Urinary bladder (tissue), 3 donors: ENCODE measurements at regions not wholly inside any gene's neighbourhood (a gene's known extent, or its start where the extent isn't known, plus 50 kb on each side); places are given as distances from the start of the nearest gene placed in this dataset.

Experiments
- DNase-seq: peaks from one replicate; pipeline ENCODE4 v3.0.0-alpha.2; 2015; ENCODE audit errors: extremely low spot score
- H3K27ac ChIP-seq: one replicate; pipeline ENCODE4 v1.5.1; 2013; ENCODE audit warnings: low read depth, mild to moderate bottlenecking, moderate library complexity
- H3K36me3 ChIP-seq: one replicate; pipeline ENCODE4 v1.6.1; 2013; ENCODE audit warnings: mild to moderate bottlenecking, moderate library complexity; ENCODE audit not compliant: insufficient read depth
- H3K4me1 ChIP-seq: one replicate; pipeline ENCODE4 v1.6.1; 2013; ENCODE audit warnings: mild to moderate bottlenecking, moderate library complexity; ENCODE audit not compliant: insufficient read depth
- H3K4me3 ChIP-seq: one replicate; pipeline ENCODE4 v1.5.1; 2013; ENCODE audit warnings: low read depth, low read length
- WGBS: extraction: QIAGEN DNeasy Blood & Tissue Kit; methylation state at CpG from one replicate; pipeline ENCODE4 v1.1.7; 2013; 5-methylcytosine and 5-hydroxymethylcytosine counted together
- donor health status: healthy with polysubstance abuse.
- donor health status: healthy.

DNA sequence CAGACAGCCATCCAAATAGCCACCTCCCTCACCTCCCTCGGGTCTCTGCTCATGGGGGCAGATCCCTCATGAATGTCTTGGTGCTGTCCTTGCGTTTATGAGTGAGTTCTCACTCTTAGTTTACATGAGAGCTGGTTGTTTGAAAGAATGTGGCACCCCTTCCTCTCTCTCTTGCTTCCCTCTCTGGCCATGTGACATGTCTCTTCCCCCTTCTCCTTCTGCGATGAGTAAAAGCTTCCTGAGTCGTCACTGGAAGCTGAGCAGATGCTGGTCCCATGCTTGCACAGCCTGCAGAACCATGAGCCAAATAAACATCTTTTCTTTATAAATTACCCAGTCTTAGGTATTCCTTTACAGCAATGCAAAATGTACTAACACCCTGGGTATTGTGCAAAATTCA, 208.7 kb downstream of the LACC1 start:
- Histone ChIP-seq H3K27ac (no peak overlapping the region), H3K4me3 (no peak overlapping the region), H3K36me3 (no peaks in the 10 kb centered on the region), H3K4me1 (no peaks in the 10 kb centered on the region)
- 73% methylated on average over 4 of the region's 4 CpGs for WGBS
- no peak for DNase-seq

DNA sequence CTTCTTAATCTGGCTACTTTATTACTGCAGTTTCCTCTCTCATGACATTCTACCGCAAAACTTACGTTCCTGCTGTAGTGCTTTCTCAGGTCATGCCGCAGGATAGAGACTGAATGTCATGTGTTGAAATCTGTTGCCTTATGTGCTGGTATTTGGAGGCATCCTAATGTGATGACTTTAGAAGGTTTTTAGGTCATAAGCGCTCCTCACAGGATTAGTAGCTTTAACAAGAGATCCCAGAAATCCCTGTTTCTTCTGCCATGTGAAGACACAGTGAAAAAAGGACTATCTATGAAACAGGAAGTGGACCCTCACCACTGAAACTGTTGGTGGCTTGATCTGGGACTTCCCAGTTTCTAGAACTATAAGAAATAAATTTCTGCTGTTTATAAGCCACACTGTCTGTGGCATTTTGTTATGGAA, 209.3 kb downstream of the LACC1 start:
- no peak for DNase-seq
- 87% methylated on average over 4 of the region's 4 CpGs for WGBS
- no peak overlapping the region for H3K4me3 ChIP-seq
- no peaks in the 10 kb centered on the region for H3K4me1 ChIP-seq
- no peaks in the 10 kb centered on the region for H3K36me3 ChIP-seq
- no peak overlapping the region for H3K27ac ChIP-seq

DNA sequence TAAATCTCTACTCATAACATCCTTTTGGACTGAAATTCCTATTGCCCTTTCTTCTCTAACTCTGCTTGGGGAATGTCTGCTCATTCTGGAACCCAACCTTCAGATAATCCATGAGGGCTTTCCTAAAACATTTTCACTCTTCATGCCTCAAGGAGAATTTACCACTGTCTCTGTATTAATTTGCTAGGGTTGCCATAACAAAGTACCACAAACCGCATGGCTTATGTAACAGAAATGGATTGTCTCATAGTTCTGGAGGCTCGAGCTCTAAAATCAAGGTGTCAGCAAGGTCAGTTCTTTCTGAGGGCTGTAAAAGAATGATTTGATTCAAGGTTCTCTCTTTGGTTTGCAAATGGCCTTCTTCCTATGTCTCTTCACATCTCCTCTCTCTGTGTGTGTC, 209.7 kb downstream of the LACC1 start:
- no peaks in the 10 kb centered on the region for H3K36me3 ChIP-seq
- 64% methylated on average over 2 of the region's 2 CpGs for WGBS
- no peak overlapping the region for H3K27ac ChIP-seq
- no peak overlapping the region for H3K4me3 ChIP-seq
- no peaks in the 10 kb centered on the region for H3K4me1 ChIP-seq
- DNase-seq, result no peak

DNA sequence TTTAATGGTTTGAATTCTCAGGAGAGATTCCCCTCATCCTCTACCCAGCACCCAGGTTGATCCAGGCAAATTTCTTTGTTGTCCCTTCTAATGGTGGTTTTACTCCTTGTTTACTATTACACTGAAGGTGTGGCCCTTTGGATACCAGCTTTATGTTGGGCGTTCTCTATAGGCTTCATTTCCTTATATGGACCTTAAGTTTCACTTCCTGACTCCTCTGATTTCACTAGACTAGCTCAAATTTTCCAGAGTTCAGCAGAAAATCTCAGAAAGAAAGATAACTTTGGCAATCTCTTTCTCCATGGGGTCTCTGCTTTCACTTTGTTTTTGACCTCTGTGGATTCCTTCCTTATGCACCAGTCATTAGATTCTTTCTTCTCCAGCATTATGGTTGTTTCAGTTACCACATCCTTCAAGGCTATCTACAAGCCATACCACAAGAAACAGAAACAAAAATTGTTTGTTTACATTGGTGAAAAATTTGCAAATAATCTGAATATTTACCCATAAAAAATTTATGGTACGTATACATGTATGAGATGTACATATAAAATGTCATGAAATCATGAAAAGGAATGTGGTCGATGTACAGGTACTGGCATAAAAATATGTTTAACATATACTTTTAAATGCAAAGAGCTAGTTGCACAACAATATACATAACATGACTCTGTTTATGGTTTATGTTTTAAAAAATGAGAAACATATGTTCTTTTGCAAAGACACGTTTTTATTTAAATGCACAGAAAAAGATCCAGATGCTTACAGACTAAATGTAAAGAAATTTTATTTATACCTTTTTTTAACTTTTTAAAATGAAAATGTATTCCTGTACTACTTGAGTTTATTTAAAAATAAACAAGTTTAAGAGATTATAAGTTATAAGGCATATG, 212.6 kb downstream of the LACC1 start:
- no peaks in the 10 kb centered on the region for H3K36me3 ChIP-seq
- H3K4me3 ChIP-seq, result no peak overlapping the region
- DNase-seq, result no peak
- no peak overlapping the region for H3K27ac ChIP-seq
- WGBS, result 79% methylated on average over 4 of the region's 4 CpGs
- no peaks in the 10 kb centered on the region for H3K4me1 ChIP-seq

DNA sequence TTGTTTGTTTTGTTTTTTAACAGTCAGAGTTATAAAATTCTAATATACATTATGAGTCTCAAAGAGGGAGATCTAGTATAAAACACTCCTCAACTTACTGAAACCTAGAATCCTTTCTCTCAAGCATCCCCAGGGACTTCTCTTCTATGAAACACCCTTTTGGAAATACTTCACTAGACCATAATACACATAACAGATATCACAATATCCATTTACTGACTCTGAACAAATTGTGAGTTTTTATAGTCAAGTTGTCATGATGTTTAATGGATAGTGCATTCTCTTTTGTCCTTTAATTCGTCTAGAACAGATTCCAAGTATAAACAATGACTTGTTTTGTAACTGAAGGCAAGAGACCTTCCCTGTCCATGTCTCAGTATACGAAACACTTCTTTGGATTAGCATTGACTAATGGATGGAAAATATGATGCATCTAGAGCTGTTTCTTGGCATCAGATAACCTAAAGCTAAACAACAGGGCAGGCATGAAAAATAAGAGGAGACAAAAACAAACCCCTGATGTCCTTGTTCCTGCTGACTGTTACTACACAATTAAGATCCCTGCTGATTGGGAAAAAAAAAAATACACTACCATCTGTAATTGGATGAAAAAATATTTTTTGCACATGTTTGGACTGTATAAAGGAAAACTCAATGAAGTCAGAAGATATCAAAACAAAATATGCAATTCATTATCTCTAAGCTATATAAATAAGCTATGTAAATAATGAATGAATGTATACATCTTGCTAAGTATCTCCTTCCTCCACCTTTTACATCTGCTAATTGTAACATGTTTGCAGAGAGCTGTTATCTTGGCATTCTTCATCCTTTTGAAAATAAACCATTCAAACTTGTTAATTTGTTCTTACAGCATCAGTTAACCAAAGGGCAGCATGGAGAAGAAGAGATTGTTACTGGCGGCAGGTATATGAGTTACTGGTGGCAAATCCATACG, 214.2 kb downstream of the LACC1 start:
- H3K4me3 ChIP-seq, result no peak overlapping the region
- no peaks in the 10 kb centered on the region for H3K4me1 ChIP-seq
- WGBS, result 47% methylated on average over 4 of the region's 4 CpGs
- no peaks in the 10 kb centered on the region for H3K36me3 ChIP-seq
- H3K27ac ChIP-seq, result no peak overlapping the region
- no peak for DNase-seq

DNA sequence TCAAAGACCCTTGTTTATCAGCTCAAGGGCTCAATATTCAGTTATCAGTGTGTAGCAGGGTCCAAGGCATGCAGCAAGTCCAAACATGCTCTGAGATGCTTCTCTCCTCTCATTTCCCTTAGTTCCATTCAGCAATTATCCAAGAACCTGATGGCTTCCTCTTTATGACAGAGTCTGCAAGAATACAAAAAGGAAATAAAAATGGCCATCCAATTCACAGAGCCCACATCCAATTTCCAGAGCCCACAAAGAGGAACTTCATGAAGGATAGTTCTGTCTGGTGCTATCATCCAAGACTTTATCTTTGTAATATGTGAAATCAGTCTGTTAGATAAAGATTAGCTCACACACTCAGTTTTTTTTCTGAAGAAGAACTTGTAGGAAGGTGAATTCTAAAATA, 217.2 kb downstream of the LACC1 start:
- DNase-seq, result no peak
- no peaks in the 10 kb centered on the region for H3K4me1 ChIP-seq
- no peaks in the 10 kb centered on the region for H3K36me3 ChIP-seq
- H3K27ac ChIP-seq, result no peak overlapping the region
- no peak overlapping the region for H3K4me3 ChIP-seq

DNA sequence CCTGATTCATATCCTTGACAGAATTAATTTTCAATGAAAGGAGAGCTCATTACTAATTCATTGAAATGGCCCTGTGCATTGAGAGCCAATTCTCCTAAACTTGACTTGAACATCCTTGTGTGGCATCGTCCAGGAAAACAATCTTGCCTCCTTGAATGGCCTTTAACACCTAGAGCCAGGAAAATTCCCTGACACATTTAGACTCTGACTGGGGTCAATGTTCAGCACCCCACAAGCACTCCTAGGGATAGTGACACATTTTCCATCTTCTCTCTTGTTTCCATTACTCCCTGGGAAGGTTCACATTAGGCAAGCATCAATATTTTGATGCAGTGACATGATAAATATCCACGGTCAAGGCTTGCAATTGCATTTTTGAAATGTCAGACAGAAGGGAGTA, 218.9 kb downstream of the LACC1 start:
- no peak overlapping the region for H3K27ac ChIP-seq
- 92% methylated on average over 2 of the region's 2 CpGs for WGBS
- no peak overlapping the region for H3K4me3 ChIP-seq
- H3K36me3 ChIP-seq, result no peaks in the 10 kb centered on the region
- DNase-seq, result no peak
- H3K4me1 ChIP-seq, result no peaks in the 10 kb centered on the region

DNA sequence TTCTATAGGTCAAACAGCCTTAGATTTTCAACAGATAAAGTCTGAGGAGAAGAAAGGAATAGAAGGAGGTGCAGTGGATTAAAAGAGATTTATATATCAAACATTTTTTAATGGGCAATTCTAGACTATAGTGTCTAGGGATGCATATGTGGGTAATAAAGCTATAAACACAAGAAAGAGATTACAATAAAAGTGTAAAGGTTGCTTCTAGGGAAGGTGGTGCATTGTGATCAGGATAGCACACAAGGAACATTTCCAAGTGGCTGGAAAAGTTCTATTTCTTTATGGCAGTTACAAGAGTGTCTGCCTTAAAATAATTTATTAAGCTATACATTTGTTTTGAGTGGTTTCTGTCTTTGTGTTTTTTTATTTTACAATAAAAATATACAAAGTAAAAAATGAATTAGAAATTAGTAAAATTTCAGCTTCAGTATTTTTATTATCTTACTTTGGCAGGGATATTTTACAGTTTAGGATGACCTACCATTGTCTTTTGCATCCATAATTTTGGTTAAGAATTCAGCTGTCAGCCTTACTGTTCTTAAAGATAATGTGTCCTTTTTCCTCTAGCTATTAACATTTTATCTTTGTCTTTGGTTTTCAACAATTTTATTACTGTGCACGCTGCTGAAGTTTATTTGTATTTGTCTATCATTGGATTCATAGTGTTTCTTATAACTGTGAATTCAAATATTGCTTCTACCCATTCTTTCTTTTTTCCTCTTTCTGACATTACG, 221.8 kb downstream of the LACC1 start:
- no peak overlapping the region for H3K27ac ChIP-seq
- DNase-seq, result no peak
- no peak overlapping the region for H3K4me3 ChIP-seq
- no peaks in the 10 kb centered on the region for H3K4me1 ChIP-seq
- H3K36me3 ChIP-seq, result no peaks in the 10 kb centered on the region
- WGBS, result 70% methylated on average over 2 of the region's 2 CpGs

DNA sequence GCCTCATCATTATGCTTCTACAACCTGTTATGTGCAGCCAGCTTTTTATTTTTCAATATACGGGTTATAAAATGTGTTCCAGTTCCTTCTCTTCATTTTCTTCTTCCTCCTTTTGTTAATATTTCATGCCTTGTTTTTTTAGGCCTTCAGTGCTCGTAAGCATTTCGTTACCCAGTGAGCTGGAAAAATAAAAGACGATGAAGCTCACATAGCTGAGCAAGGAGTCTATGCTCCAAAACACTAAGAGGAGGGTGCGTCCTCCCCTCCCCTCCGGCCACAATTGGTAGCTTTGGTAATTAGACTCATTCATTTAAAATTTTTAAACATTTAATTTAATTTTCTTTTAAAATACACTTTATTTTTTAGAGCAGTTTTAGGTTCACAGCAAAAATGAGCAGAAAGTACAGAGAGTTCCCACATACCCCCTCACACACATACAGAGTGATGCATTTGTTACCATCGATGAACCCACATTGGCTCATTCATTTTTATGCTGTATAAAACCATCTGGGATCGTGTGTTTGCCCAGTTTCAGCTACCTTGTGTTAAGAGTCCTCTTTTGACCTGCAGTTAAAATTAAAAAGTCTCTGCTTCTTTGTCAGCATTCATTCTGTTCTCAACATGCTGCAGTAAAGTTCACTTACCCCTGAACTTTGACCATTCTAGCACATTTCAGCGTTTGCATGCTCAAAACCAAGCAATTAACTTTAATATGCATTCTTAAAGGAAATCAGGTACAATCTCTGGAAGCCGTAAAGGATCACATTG, 223.9 kb downstream of the LACC1 start:
- Histone ChIP-seq H3K4me1 (no peaks in the 10 kb centered on the region), H3K36me3 (no peaks in the 10 kb centered on the region), H3K27ac (no peak overlapping the region), H3K4me3 (no peak overlapping the region)
- no peak for DNase-seq
- WGBS, result 84% methylated on average over 10 of the region's 10 CpGs

DNA sequence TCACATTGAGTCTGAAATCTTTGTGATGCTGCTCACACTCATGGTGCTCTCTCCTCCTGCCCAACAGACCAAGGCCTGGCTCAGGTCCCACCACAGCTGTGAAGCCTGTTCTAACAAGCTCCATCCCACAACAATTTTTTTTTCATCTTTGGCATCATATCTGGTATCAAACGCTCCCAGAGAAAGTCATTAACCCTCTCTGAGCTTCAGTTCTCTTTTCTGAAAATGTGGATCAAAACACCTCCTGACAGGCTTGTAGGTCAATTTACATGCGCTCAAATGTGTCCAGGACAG, 224.4 kb downstream of the LACC1 start:
- H3K36me3 ChIP-seq, result no peaks in the 10 kb centered on the region
- H3K4me1 ChIP-seq, result no peaks in the 10 kb centered on the region
- 69% methylated on average over 2 of the region's 2 CpGs for WGBS
- DNase-seq, result no peak
- no peak overlapping the region for H3K27ac ChIP-seq
- H3K4me3 ChIP-seq, result no peak overlapping the region

DNA sequence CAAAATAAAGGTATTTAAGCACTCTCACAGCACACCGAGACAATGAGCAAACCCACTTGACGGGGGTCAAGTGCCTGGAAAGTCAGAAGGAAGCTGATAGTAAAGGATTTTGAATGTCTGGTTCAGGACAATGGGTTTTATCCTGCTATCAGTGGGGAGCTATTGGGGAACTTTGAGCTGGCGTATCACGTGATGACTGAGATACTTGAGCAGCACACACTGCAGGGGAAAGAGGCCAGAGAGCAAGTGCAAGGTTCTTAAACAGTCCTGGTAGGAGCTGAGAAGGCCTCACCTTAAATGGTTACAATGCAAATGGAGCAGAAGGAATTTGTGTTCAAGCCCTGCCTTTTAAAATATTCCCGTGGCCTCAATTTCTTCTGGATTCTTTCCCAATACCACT, 225.3 kb downstream of the LACC1 start:
- WGBS, result 80% methylated on average over 5 of the region's 5 CpGs
- Histone ChIP-seq H3K36me3 (no peaks in the 10 kb centered on the region), H3K27ac (no peak overlapping the region), H3K4me3 (no peak overlapping the region), H3K4me1 (no peaks in the 10 kb centered on the region)
- no peak for DNase-seq

DNA sequence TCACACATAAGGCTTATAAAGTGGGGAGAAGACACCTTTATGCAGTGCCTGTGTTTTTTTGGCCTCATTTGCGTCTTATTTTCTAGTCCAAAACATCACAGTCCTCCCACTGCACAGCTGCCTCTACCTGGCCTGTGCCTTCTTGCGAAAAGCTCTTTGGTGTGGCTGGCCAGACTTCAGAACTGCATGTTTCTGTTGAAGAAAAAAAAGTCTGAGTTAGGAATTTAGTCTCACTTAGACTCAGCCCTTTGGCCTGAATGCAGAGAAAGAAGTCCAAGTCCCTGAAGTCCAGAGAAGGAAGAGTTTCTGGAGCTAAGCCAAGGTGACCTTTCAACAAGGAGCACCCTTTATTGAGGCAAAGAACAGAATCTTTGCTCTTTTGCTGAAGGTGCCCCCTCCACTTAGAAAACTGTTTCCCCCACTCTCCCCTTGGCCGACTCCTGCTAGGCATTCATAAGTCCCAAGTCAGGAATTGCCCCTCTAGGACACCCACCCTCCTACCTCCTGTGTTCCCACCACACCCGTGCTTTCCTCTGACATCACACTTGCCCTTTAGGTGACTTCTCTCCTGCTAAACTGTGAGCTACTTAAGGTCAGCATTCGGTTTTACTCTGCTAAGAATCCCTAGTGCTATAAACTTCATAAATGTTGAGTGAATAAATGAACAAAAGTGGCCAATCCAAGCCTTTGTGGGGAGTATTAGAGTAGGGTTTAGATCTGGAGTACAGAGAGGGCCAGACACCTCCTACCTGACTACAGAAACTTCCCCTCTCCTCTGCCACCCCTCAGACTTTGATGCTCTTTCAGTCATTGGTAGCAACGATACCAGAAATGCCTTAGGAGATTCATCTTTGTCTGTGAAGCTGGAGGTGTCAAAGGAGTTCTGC, 226.8 kb downstream of the LACC1 start:
- no peaks in the 10 kb centered on the region for H3K36me3 ChIP-seq
- WGBS, result 66% methylated on average over 6 of the region's 6 CpGs
- H3K27ac ChIP-seq, result peak overlapping the region; percentile 46
- H3K4me3 ChIP-seq, result no peak overlapping the region
- no peak for DNase-seq
- H3K4me1 ChIP-seq, result no peaks in the 10 kb centered on the region
